GM19452 (cell line): ENCODE measurements at regions not wholly inside any gene's neighbourhood (a gene's known extent, or its start where the extent isn't known, plus 50 kb on each side); places are given as distances from the start of the nearest gene placed in this dataset.

Source experiments
- ATAC-seq: cut with Tn5 transposase; IDR thresholded peaks from one replicate; pipeline ENCODE4 v1.9.1; 2021; ENCODE audit not compliant: unreplicated experiment

- ATAC-seq = no peak
Measured at GRCh38 chr7:41536873-41537665, 165.8 kb downstream of the INHBA start.

DNA sequence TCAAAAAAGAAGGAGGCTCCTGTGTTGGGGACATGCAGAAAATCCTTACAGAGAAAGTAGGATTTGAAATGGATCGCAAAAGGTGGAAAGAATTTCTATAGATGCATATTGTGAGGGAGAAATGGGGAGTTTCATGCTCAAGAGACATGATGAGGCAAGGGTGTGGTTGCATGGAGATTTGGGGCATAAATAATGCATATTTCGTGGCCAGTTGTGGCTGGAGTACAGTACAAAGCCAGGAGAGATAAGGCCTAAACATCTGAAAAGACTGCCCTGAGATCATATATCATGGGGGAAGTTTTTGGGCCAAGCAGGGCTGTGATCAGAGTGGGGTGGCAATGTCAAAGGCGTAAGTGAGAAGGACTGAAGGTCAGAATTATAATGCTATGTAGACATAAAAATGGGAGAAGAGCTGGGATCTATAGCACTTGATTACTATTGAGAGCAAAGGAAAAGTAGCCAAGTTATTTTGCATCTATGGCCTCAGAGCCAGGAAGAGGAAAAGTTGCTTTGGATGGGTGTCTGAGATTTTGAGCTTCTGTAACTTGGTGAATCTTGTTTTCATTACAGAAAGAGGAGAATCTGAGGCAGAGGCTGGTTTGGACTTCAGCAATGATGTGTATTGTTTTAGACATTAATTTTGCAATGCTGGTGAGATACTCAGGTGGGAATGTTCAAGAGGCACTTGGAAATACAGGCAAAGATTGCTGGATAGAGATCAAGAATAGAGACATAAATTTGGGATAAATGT is 166.6 kb downstream of the INHBA start:
- no peak for ATAC-seq

- ATAC-seq = no peak
Measured at GRCh38 chr7:41529831-41530230, 173.1 kb downstream of the INHBA start.

GRCh38 chr7:41524876-41525275 is 178.0 kb downstream of the INHBA start:
- no peak for ATAC-seq

- no peak for ATAC-seq
Measured at GRCh38 chr7:41520445-41520844, 182.4 kb downstream of the INHBA start.

DNA sequence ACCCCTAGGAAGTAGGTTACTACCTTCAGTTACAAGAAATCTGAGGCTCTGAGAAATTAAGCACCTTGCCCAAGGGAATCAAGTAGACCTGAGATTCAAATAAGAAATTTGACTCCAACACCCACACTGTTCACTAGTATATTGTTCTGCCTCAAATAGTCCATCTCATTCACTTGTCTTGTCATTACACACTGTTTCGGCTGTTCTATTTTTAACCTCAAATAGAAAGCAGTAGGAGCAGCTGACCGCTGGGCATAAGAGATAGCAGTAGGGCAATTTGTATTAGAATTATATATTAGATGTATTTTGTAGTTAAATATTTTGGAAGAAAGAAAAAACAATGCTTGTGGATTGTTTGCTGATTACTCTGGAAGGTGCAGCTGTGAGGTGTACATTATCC is 185.1 kb downstream of the INHBA start:
- no peak for ATAC-seq

- ATAC-seq = no peak
Measured at GRCh38 chr7:41508755-41509154, 194.1 kb downstream of the INHBA start.

DNA sequence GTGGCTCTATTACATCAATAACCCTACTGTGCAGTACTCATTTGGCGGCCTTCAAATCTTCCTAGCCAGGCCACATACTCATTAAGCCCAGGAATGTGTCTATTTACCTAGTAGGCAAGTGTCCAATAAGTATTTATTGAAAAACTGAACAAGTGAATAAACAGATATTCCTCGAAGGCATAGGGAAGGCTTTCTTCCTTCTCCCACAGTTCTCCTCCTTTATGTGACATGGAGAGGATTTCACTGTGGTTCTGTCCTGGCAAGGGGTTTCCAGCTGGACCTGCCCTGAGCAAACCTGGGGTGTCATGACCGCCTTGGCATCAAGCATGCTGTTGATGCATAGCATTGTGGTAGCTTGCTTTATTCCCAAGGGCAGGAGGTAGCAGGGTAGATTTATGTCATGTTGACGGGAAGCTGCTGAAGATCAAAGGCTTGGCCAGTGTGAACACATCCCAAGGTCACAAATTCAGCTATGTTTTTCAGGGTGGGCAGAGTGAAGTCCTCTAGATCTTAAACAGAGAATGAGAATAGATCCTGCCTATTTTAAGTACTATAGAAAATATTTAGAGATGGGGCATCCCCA is 195.1 kb downstream of the INHBA start:
- no peak for ATAC-seq

DNA sequence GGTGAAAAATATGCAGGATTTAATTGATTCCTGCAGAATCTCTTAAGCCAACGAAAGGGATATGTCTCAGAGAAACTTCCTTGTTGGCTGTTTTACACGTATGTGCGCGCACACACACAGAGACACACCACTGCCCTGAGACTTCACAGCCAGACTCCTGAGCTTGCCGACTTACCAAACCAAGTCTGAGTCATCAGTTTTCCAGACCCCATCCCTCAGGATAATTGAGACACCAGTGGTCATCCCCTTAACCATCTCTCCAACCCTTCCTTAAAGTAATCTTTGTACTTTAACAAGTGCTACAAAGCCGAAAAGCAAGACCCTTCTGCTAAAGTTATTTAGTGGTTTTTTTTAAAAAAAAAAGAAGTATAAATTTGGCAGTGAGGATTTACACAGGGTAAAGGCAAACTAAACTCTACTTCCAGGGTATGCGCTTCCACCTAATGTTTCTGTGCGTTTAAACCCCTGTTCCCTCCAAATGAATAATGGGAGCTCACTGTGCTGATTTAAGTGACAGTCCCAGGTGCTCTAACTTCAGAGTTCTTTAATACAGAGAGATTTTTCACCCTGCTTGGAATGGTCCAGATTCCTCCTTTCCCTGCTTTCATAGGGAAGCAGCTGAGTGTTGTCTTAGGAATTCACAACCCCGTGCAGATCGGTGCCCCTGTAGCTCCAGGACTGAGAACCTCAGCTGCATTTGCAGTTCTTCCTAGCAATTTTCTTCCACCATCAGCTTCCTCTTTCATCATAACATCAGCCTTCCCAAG is 198.5 kb downstream of the INHBA start:
- no peak for ATAC-seq

GRCh38 chr7:41503438-41503837 is 199.5 kb downstream of the INHBA start:
- no peak for ATAC-seq

GRCh38 chr7:41501466-41501865 is 201.4 kb downstream of the INHBA start:
- no peak for ATAC-seq

- no peak for ATAC-seq
Measured at GRCh38 chr7:41501006-41501405, 201.9 kb downstream of the INHBA start.

- ATAC-seq = no peak
Measured at GRCh38 chr7:41492603-41493002, 210.3 kb downstream of the INHBA start.

GRCh38 chr7:41491883-41492471 is 210.9 kb downstream of the INHBA start:
- ATAC-seq = no peak

- no peak for ATAC-seq
Measured at GRCh38 chr7:41491308-41491707, 211.6 kb downstream of the INHBA start.

DNA sequence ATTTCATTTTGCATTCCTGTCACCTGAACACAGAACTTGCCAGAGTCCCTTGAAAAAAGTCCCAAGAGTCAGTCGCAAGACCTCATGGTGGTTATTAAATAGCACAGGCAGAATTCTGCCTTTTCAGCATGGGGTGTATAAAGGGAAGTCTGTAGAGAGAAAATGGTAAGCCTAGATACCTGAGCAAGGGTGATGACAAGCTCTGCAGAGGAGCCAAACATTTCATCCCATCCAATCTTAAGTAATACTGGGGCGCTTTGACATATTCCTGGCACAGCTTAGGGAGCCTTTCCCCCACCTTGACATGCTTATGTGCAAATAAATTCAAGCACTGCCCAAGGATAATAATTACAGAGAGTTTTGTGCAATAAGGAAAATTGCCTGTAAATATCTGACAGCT is 213.0 kb downstream of the INHBA start:
- no peak for ATAC-seq

GRCh38 chr7:41487229-41487940 is 215.5 kb downstream of the INHBA start:
- ATAC-seq = no peak

- ATAC-seq = no peak
Measured at GRCh38 chr7:41481353-41481752, 221.5 kb downstream of the INHBA start.

DNA sequence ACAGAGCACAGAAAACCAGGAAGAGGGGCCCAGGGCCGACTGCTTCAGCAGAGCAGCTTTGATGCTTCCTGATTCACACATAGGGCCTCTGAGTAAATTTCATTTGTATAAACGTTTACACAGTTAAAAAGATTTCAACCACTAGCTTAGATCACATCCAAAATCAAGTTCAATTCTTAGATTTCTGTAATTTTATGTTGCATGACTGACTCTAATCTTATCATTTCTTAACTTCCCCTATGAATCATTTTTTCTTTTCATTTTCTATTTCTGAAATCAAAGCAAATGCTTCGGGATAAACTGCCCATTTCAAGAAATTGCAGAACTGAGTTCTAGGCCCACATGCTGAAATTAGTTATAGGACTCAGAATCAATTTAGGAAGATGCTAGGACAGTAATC is 224.7 kb downstream of the INHBA start:
- ATAC-seq = no peak

GRCh38 chr7:41476460-41476803 is 226.5 kb downstream of the INHBA start:
- no peak for ATAC-seq
